ENCODE measurements at regions not wholly inside any gene's neighbourhood (a gene's known extent, or its start where the extent isn't known, plus 50 kb on each side); places are given as distances from the start of the nearest gene placed in this dataset.

GRCh38 chr6:23522792-23523547, 603.0 kb upstream of the NRSN1 start:
- no peak for DNase-seq (ENCODE audit: low read depth in 2 of 2)
- Histone ChIP-seq H3K9me3 (ENCODE audit: control insufficient read depth, insufficient read depth, low read depth, low read length) (no peaks in the 10 kb centered on the region), H3K4me1 (ENCODE audit: control insufficient read depth, extremely low read depth, insufficient read depth, low read length) (no peaks in the 10 kb centered on the region), H3K79me2 (ENCODE audit: control insufficient read depth, insufficient read depth, low read length) (no peaks in the 10 kb centered on the region), H3K27me3 (ENCODE audit: control insufficient read depth, insufficient read depth, low read length) (no peaks in the 10 kb centered on the region), H3K9ac (ENCODE audit: insufficient read depth, low read length) (no peak overlapping the region), H3K4me3 (replicated peaks in 1 of 4; ENCODE audit: control extremely low read depth in 1 of 4, insufficient read depth in 1 of 4, low read depth in 3 of 4, low read length in 4 of 4) (no peak overlapping the region), H3K4me2 (ENCODE audit: extremely low read depth, insufficient read depth, low read length) (no peak overlapping the region), H3K27ac (ENCODE audit: insufficient read depth, low read length) (no peak overlapping the region), H3K36me3 (ENCODE audit: control insufficient read depth, insufficient read depth, low read length) (no peaks in the 10 kb centered on the region), H4K20me1 (ENCODE audit: control insufficient read depth, extremely low read depth, insufficient read depth, low read length) (no peaks in the 10 kb centered on the region), H2AFZ (ENCODE audit: low read length) (no peak overlapping the region)
- TF ChIP-seq CTCF (conservative IDR thresholded peaks at IDR 0.05 in 1 of 2, IDR thresholded peaks at IDR 0.05 in 1 of 2; ENCODE audit: low read depth in 1 of 2, low read length in 2 of 2) (no peak), EZH2 (IDR thresholded peaks at IDR 0.05; ENCODE audit: low read length, missing control alignments) (no peak)

DNA sequence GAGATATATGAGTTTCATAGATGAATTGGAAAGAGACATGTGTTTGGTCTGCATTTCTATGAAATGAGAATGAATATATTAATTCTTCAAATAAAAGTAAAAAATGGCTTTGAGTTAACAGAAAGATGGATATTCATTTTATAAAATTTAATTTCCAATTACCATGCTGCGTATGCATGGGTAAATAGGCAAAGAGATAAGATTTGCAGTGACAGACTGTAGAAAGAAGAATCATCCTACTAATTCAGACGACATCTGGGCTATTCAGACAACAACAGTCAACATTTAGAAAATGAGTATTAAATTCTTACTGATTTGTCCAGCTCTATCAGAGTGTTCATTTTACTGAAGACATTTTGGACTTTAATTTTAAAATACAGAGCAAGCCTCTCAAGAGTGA, 602.2 kb upstream of the NRSN1 start:
- Histone ChIP-seq H3K27me3 (ENCODE audit: control insufficient read depth, insufficient read depth, low read length) (no peaks in the 10 kb centered on the region), H3K9ac (ENCODE audit: insufficient read depth, low read length) (no peak overlapping the region), H4K20me1 (ENCODE audit: control insufficient read depth, extremely low read depth, insufficient read depth, low read length) (no peaks in the 10 kb centered on the region), H3K79me2 (ENCODE audit: control insufficient read depth, insufficient read depth, low read length) (no peaks in the 10 kb centered on the region), H3K4me3 (replicated peaks in 1 of 4; ENCODE audit: control extremely low read depth in 1 of 4, insufficient read depth in 1 of 4, low read depth in 3 of 4, low read length in 4 of 4) (no peak overlapping the region), H3K4me2 (ENCODE audit: extremely low read depth, insufficient read depth, low read length) (no peak overlapping the region), H2AFZ (ENCODE audit: low read length) (no peak overlapping the region), H3K27ac (ENCODE audit: insufficient read depth, low read length) (no peak overlapping the region), H3K36me3 (ENCODE audit: control insufficient read depth, insufficient read depth, low read length) (no peaks in the 10 kb centered on the region), H3K4me1 (ENCODE audit: control insufficient read depth, extremely low read depth, insufficient read depth, low read length) (no peaks in the 10 kb centered on the region), H3K9me3 (ENCODE audit: control insufficient read depth, insufficient read depth, low read depth, low read length) (no peaks in the 10 kb centered on the region)
- TF ChIP-seq EZH2 (IDR thresholded peaks at IDR 0.05; ENCODE audit: low read length, missing control alignments) (no peak), CTCF (conservative IDR thresholded peaks at IDR 0.05 in 1 of 2, IDR thresholded peaks at IDR 0.05 in 1 of 2; ENCODE audit: low read depth in 1 of 2, low read length in 2 of 2) (no peak)
- DNase-seq (ENCODE audit: low read depth in 2 of 2) = no peak

DNA sequence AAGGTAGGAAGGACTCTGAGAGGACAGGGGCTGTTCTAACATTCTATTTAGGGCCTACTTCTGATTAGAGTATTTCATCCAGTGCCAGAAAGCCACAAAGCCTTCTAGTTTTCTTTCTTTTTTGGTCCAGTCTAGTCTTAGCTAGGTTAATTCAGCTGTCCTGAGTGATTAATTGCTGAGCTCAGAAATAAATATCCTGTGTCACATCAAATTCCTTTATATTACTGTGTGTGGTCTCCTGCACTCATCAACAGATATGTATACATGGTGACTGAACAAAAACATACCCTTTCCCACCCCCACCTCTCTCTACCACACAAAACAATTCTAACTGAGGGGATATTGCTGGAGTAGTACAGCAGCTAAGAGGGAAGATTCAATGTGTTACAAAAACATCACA, 601.5 kb upstream of the NRSN1 start:
- no peaks in the 10 kb centered on the region for H4K20me1 ChIP-seq (ENCODE audit: control insufficient read depth, extremely low read depth, insufficient read depth, low read length)
- no peaks in the 10 kb centered on the region for H3K4me1 ChIP-seq (ENCODE audit: control insufficient read depth, extremely low read depth, insufficient read depth, low read length)
- TF ChIP-seq CTCF (conservative IDR thresholded peaks at IDR 0.05 in 1 of 2, IDR thresholded peaks at IDR 0.05 in 1 of 2; ENCODE audit: low read depth in 1 of 2, low read length in 2 of 2) (no peak), EZH2 (IDR thresholded peaks at IDR 0.05; ENCODE audit: low read length, missing control alignments) (no peak)

More for the DNA sequence above, 601.5 kb upstream of the NRSN1 start:
- H3K9me3 ChIP-seq (ENCODE audit: control insufficient read depth, insufficient read depth, low read depth, low read length) = no peaks in the 10 kb centered on the region
- DNase-seq (ENCODE audit: low read depth in 2 of 2) = peak in 1 of 2 donors; percentile 9
- no peaks in the 10 kb centered on the region for H3K27me3 ChIP-seq (ENCODE audit: control insufficient read depth, insufficient read depth, low read length)
- H3K79me2 ChIP-seq (ENCODE audit: control insufficient read depth, insufficient read depth, low read length) = no peaks in the 10 kb centered on the region
- no peak overlapping the region for H3K27ac ChIP-seq (ENCODE audit: insufficient read depth, low read length)
- no peak overlapping the region for H2AFZ ChIP-seq (ENCODE audit: low read length)
- H3K4me3 ChIP-seq (replicated peaks in 1 of 4; ENCODE audit: control extremely low read depth in 1 of 4, insufficient read depth in 1 of 4, low read depth in 3 of 4, low read length in 4 of 4) = no peak overlapping the region
- H3K36me3 ChIP-seq (ENCODE audit: control insufficient read depth, insufficient read depth, low read length) = no peaks in the 10 kb centered on the region
- no peak overlapping the region for H3K4me2 ChIP-seq (ENCODE audit: extremely low read depth, insufficient read depth, low read length)
- no peak overlapping the region for H3K9ac ChIP-seq (ENCODE audit: insufficient read depth, low read length)
